Neural cell (in vitro differentiated cells): ENCODE measurements at regions not wholly inside any gene's neighbourhood (a gene's known extent, or its start where the extent isn't known, plus 50 kb on each side); places are given as distances from the start of the nearest gene placed in this dataset.

Experiments used
- H2AFZ ChIP-seq: fragments of 200-600, 300-800 bp; sonication (generic), shearing (Covaris generic); 2 replicates; pipeline ENCODE4 v1.6.0; 2014; ENCODE audit warnings: low read depth, mild to moderate bottlenecking, antibody characterized with exemption, low read length, moderate library complexity
- H3F3A ChIP-seq: fragments of 200-600 bp; shearing (Covaris generic); 2 replicates; pipeline ENCODE4 v1.6.1; 2016; ENCODE audit warnings: mild to moderate bottlenecking, moderate library complexity, mixed read lengths, antibody characterized with exemption, low read length; ENCODE audit not compliant: insufficient read depth, poor library complexity, severe bottlenecking
- H3K27ac ChIP-seq: fragments of 200-600, 300-800 bp; sonication (generic), shearing (Covaris generic); 2 replicates; pipeline ENCODE4 v1.5.1; 2014; ENCODE audit warnings: mild to moderate bottlenecking, low read length, moderate library complexity
- H3K27me3 ChIP-seq: fragments of 300-800, 200-600 bp; sonication (generic), shearing (Covaris generic); 2 replicates; pipeline ENCODE4 v1.6.0; 2014; ENCODE audit warnings: mild to moderate bottlenecking, low read depth, low read length, moderate library complexity; ENCODE audit not compliant: insufficient read depth
- H3K36me3 ChIP-seq: fragments of 300-800, 200-600 bp; sonication (generic), shearing (Covaris generic); 2 replicates; pipeline ENCODE4 v1.5.1; 2014; ENCODE audit warnings: mild to moderate bottlenecking, antibody characterized with exemption, low read length, moderate library complexity; ENCODE audit not compliant: insufficient read depth
- H3K4me2 ChIP-seq: fragments of 300-800, 200-600 bp; sonication (generic), shearing (Covaris generic); 2 replicates; pipeline ENCODE4 v1.6.0; 2014; ENCODE audit warnings: mild to moderate bottlenecking, low read length
- H3K4me3 ChIP-seq: fragments of 300-800, 200-600 bp; sonication (generic), shearing (Covaris generic); 2 replicates; pipeline ENCODE4 v1.5.1; 2014; ENCODE audit warnings: mild to moderate bottlenecking, low read length, moderate library complexity
- H3K79me2 ChIP-seq: fragments of 200-600 bp; shearing (Covaris generic); replicated peaks from 2 replicates; pipeline ENCODE4 v1.6.0; 2014; ENCODE audit warnings: mild to moderate bottlenecking, low read length, moderate library complexity; ENCODE audit not compliant: insufficient read depth
- H3K9ac ChIP-seq: fragments of 300-800, 200-600 bp; sonication (generic), shearing (Covaris generic); 2 replicates; pipeline ENCODE4 v1.6.1; 2016; ENCODE audit warnings: mild to moderate bottlenecking, low read length, mixed read lengths
- H3K9me2 ChIP-seq: fragments of 200-600 bp; shearing (Covaris generic); 2 replicates; pipeline ENCODE4 v1.6.1; 2016; ENCODE audit warnings: mild to moderate bottlenecking, low read length, mixed read lengths; ENCODE audit not compliant: insufficient read depth
- H3K9me3 ChIP-seq: fragments of 200-600, 300-800 bp; sonication (generic), shearing (Covaris generic); 2 replicates; pipeline ENCODE4 v1.6.1; 2016; ENCODE audit warnings: mild to moderate bottlenecking, mixed run types, low read length, moderate library complexity, mixed read lengths
- H4K20me1 ChIP-seq: fragments of 200-600 bp; shearing (Covaris generic); 2 replicates; pipeline ENCODE4 v1.6.1; 2016; ENCODE audit warnings: mild to moderate bottlenecking, mixed run types; ENCODE audit not compliant: insufficient read depth
- EP300 ChIP-seq: fragments of 450-650 bp; conservative IDR thresholded peaks from 2 replicates; pipeline ENCODE4 v1.6.1; 2014; ENCODE audit warnings: antibody characterized with exemption, mild to moderate bottlenecking, moderate library complexity; ENCODE audit not compliant: poor library complexity, severe bottlenecking
- EZH2 ChIP-seq: fragments of 200-600, 300-800 bp; shearing (Covaris generic), sonication (generic); IDR thresholded peaks from 2 replicates; pipeline ENCODE4 v1.6.1; 2014; ENCODE audit warnings: antibody characterized with exemption, low read length, borderline replicate concordance, mild to moderate bottlenecking; ENCODE audit not compliant: insufficient read depth, poor library complexity, severe bottlenecking
- MXI1 ChIP-seq: fragments of 450-650 bp; conservative IDR thresholded peaks from 2 replicates; pipeline ENCODE4 v1.6.1; 2014; ENCODE audit warnings: antibody characterized with exemption, mild to moderate bottlenecking; ENCODE audit not compliant: poor library complexity, severe bottlenecking
- POLR2AphosphoS5 ChIP-seq: IDR thresholded peaks from 2 replicates; pipeline ENCODE4 v1.6.1; 2012
- RAD21 ChIP-seq: fragments of 450-650 bp; conservative IDR thresholded peaks from 2 replicates; pipeline ENCODE4 v1.6.1; 2014; ENCODE audit warnings: antibody characterized with exemption, mild to moderate bottlenecking, moderate library complexity
- REST ChIP-seq: IDR thresholded peaks from 2 replicates; pipeline ENCODE4 v1.6.1; 2012; ENCODE audit warnings: borderline replicate concordance
- SMC3 ChIP-seq: fragments of 450-650 bp; conservative IDR thresholded peaks from 2 replicates; pipeline ENCODE4 v1.6.1; 2014; ENCODE audit warnings: antibody characterized with exemption, mild to moderate bottlenecking, moderate library complexity; ENCODE audit not compliant: poor library complexity
- TAF1 ChIP-seq: IDR thresholded peaks from 2 replicates; pipeline ENCODE4 v1.6.1; 2012; ENCODE audit warnings: low read depth

GRCh38 chr13:50481936-50482335 is 361.6 kb downstream of the DLEU7 start:
- no peaks in the 10 kb centered on the region for H3K27me3 ChIP-seq
- H3K4me2 ChIP-seq: no peak overlapping the region

GRCh38 chr13:50483416-50483815 is 360.1 kb downstream of the DLEU7 start:
- Histone ChIP-seq H3K4me2 (no peak overlapping the region), H3K9me2 (no peaks in the 10 kb centered on the region), H4K20me1 (no peaks in the 10 kb centered on the region), H3K27ac (no peak overlapping the region), H3K79me2 (no peaks in the 10 kb centered on the region), H3K4me3 (no peak overlapping the region), H3K36me3 (no peaks in the 10 kb centered on the region), H3K9ac (no peak overlapping the region), H3K27me3 (no peaks in the 10 kb centered on the region), H2AFZ (no peak overlapping the region), H3K9me3 (no peaks in the 10 kb centered on the region), H3F3A (no peaks in the 10 kb centered on the region)
- TF ChIP-seq POLR2AphosphoS5 (no peak), EZH2 (no peak), MXI1 (no peak), EP300 (no peak), TAF1 (no peak)

More at GRCh38 chr13:50481936-50482335, 361.6 kb downstream of the DLEU7 start:
- Histone ChIP-seq H3K9me2 (no peaks in the 10 kb centered on the region), H3K27ac (no peak overlapping the region), H3K4me3 (no peak overlapping the region), H3K9ac (no peak overlapping the region), H3F3A (no peaks in the 10 kb centered on the region), H2AFZ (no peak overlapping the region), H4K20me1 (no peaks in the 10 kb centered on the region), H3K79me2 (no peaks in the 10 kb centered on the region), H3K9me3 (no peaks in the 10 kb centered on the region), H3K36me3 (no peaks in the 10 kb centered on the region)
- no peak for TF ChIP-seq RAD21
- no peak for TF ChIP-seq EP300
- TF ChIP-seq SMC3: no peak
- TF ChIP-seq EZH2: no peak
- no peak for TF ChIP-seq POLR2AphosphoS5
- TF ChIP-seq REST: no peak

- no peaks in the 10 kb centered on the region for H3K9me2 ChIP-seq
- TF ChIP-seq POLR2AphosphoS5: no peak
- no peak for TF ChIP-seq REST
- TF ChIP-seq TAF1: no peak
- no peaks in the 10 kb centered on the region for H4K20me1 ChIP-seq
- no peak overlapping the region for H2AFZ ChIP-seq
- H3K9me3 ChIP-seq: no peaks in the 10 kb centered on the region
- H3K27ac ChIP-seq: no peak overlapping the region
- H3K4me2 ChIP-seq: no peak overlapping the region
- H3K79me2 ChIP-seq: no peaks in the 10 kb centered on the region
- no peaks in the 10 kb centered on the region for H3K27me3 ChIP-seq
- no peaks in the 10 kb centered on the region for H3K36me3 ChIP-seq
- no peak overlapping the region for H3K4me3 ChIP-seq
- H3K9ac ChIP-seq: no peak overlapping the region
- no peaks in the 10 kb centered on the region for H3F3A ChIP-seq
Measured at GRCh38 chr13:50484472-50485113, 358.9 kb downstream of the DLEU7 start.
